Endothelial cell of umbilical vein (primary cell): ENCODE measurements at regions not wholly inside any gene's neighbourhood (a gene's known extent, or its start where the extent isn't known, plus 50 kb on each side); places are given as distances from the start of the nearest gene placed in this dataset.

Experiments
- BruUV-seq: library from RNA; stranded (reverse); fragments of 400-500 nt; replicated peaks from 2 replicates; lab custom pipeline; 2021; lab: Mats Ljungman, UMichigan
- CTCF ChIA-PET: fragments of 300-600, 350-600 bp; sonication (Branson Sonifier 250); formaldehyde crosslinking; loops from one replicate; lab custom pipeline; 2021; ENCODE audit warnings: antibody characterized with exemption, inconsistent platforms; lab: Charles Lee
- POLR2A ChIA-PET: fragments of 300-600, 350-600 bp; sonication (Branson Sonifier 250); formaldehyde crosslinking; loops from one replicate; lab custom pipeline; 2021; ENCODE audit warnings: antibody characterized with exemption, inconsistent platforms; lab: Charles Lee
- DNase-seq: peaks from one replicate; pipeline ENCODE4 v3.0.0-alpha.2; 2011; ENCODE audit warnings: low read depth, low spot score
- FAIRE-seq: peaks from 2 replicates; lab custom pipeline; 2011; peaks lifted over from hg19 to GRCh38; lab: Jason Lieb, UNC
- H2AFZ ChIP-seq: 2 replicates; pipeline ENCODE4 v1.6.0; 2012; ENCODE audit warnings: low read depth, low read length, control low read depth, inconsistent platforms
- H3K27ac ChIP-seq: 2 replicates; pipeline ENCODE4 v1.5.1; 2011; ENCODE audit warnings: low read depth, mild to moderate bottlenecking, control low read depth, low read length, moderate library complexity; ENCODE audit not compliant: insufficient read depth
- H3K27me3 ChIP-seq, 2 experiments: 2 replicates each; pipeline versions ENCODE4 v1.6.0 to v1.6.1; 2011; ENCODE audit warnings: low read length in 2 of 2, mixed read lengths in 1 of 2; ENCODE audit not compliant: control insufficient read depth in 2 of 2, insufficient read depth in 2 of 2
- H3K36me3 ChIP-seq, 2 experiments: 2 replicates in 1 of 2; 3 replicates in 1 of 2; pipeline ENCODE4 v1.5.1; 2011; ENCODE audit warnings: low read length in 2 of 2, mild to moderate bottlenecking in 1 of 2, moderate library complexity in 1 of 2; ENCODE audit not compliant: control insufficient read depth in 2 of 2, insufficient read depth in 2 of 2; ENCODE audit errors: extremely low read depth in 1 of 2
- H3K4me1 ChIP-seq: 3 replicates; pipeline ENCODE4 v1.5.1; 2011; ENCODE audit warnings: mild to moderate bottlenecking, low read length; ENCODE audit not compliant: control insufficient read depth, insufficient read depth; ENCODE audit errors: extremely low read depth
- H3K4me2 ChIP-seq: 2 replicates; pipeline ENCODE4 v1.6.1; 2011; ENCODE audit warnings: low read length, control low read depth, mixed read lengths; ENCODE audit not compliant: insufficient read depth
- H3K4me3 ChIP-seq, 3 experiments: fragments of 200-600 bp in 1 of 3; sonication (generic), shearing (Covaris generic) in 1 of 3; replicated peaks in 1 of 3; 2 replicates each; pipeline ENCODE4 v1.5.1; 2011 to 2016; ENCODE audit warnings: control low read depth in 3 of 3, low read length in 3 of 3, mild to moderate bottlenecking in 2 of 3, inconsistent platforms in 1 of 3, low read depth in 1 of 3, moderate library complexity in 1 of 3; ENCODE audit not compliant: insufficient read depth in 1 of 3
- H3K79me2 ChIP-seq: 2 replicates; pipeline ENCODE4 v1.6.0; 2012; ENCODE audit warnings: low read length, inconsistent platforms; ENCODE audit not compliant: control insufficient read depth, insufficient read depth
- H3K9ac ChIP-seq: replicated peaks from 2 replicates; pipeline ENCODE3; 2011; ENCODE audit warnings: low read length, control low read depth; ENCODE audit not compliant: insufficient read depth; ENCODE audit errors: extremely low read depth
- H3K9me1 ChIP-seq: replicated peaks from 3 replicates; pipeline ENCODE4 v1.6.0; 2011; ENCODE audit warnings: mild to moderate bottlenecking, low read length; ENCODE audit not compliant: control insufficient read depth, insufficient read depth; ENCODE audit errors: extremely low read depth
- H3K9me3 ChIP-seq: replicated peaks from 2 replicates; pipeline ENCODE4 v1.5.1; 2012; ENCODE audit warnings: low read length, inconsistent platforms; ENCODE audit not compliant: control insufficient read depth, insufficient read depth
- H4K20me1 ChIP-seq: replicated peaks from 2 replicates; pipeline ENCODE3; 2011; ENCODE audit warnings: mild to moderate bottlenecking, low read length; ENCODE audit not compliant: control insufficient read depth, insufficient read depth; ENCODE audit errors: extremely low read depth
- CTCF ChIP-seq, 2 donors: IDR thresholded peaks; 1 replicate in 1 of 2; 2 replicates in 1 of 2; pipeline ENCODE4 v1.5.1; 2011; ENCODE audit warnings: low read length in 2 of 2, mild to moderate bottlenecking in 2 of 2, moderate library complexity in 2 of 2, control low read depth in 1 of 2, inconsistent platforms in 1 of 2, low read depth in 1 of 2; ENCODE audit not compliant: insufficient read depth in 1 of 2; ENCODE audit errors: extremely low read depth in 1 of 2
- EZH2 ChIP-seq: IDR thresholded peaks from 2 replicates; pipeline ENCODE4 v1.6.1; 2012; ENCODE audit warnings: borderline replicate concordance, low read depth, mild to moderate bottlenecking, moderate library complexity, low read length, inconsistent platforms; ENCODE audit not compliant: severe bottlenecking
- GATA2 ChIP-seq: IDR thresholded peaks from 2 replicates; pipeline ENCODE4 v1.7.0; 2011; ENCODE audit warnings: low read depth, mild to moderate bottlenecking, moderate library complexity, mixed read lengths, low read length; ENCODE audit not compliant: insufficient read length, insufficient read depth
- MAX ChIP-seq: IDR thresholded peaks from 2 replicates; pipeline ENCODE4 v1.6.1; 2011; ENCODE audit not compliant: insufficient read depth, insufficient read length
- MYC ChIP-seq: IDR thresholded peaks from one replicate; pipeline ENCODE4 v1.6.1; 2011; ENCODE audit warnings: mild to moderate bottlenecking, low read depth, low read length
- dilution Hi-C: fragments of 300-500 bp; cut with MboI; formaldehyde crosslinking; loops from one replicate; pipeline ENCODE4 v1.15.0; 2019; ENCODE audit warnings: low sequenced_read_pairs; ENCODE audit not compliant: extremely low pct_ligation_motif_present
- intact Hi-C: fragments of 100-400 bp; cut with micrococcal nuclease; formaldehyde crosslinking; loops from one replicate; pipeline ENCODE4 v1.10.0; 2022

- DNase-seq (no peak), FAIRE-seq (no peak)
- no peaks in the 10 kb centered on the region for H3K4me1 ChIP-seq
- no peaks in the 10 kb centered on the region for H3K9me1 ChIP-seq
- ChIA-PET CTCF (no interaction called here), POLR2A (no interaction called here)
- H3K4me2 ChIP-seq, result no peak overlapping the region
- no peaks in the 10 kb centered on the region for H4K20me1 ChIP-seq
- dilution Hi-C loops (no loop called here), intact Hi-C loops (no loop called here)
- H3K9ac ChIP-seq, result no peak overlapping the region
- H3K36me3 ChIP-seq, result no peaks in the 10 kb centered on the region
- no TSS peak for BruUV-seq
- H3K79me2 ChIP-seq, result no peaks in the 10 kb centered on the region
- no peaks in the 10 kb centered on the region for H3K27me3 ChIP-seq
- H3K27ac ChIP-seq, result no peak overlapping the region
- no peak overlapping the region for H3K4me3 ChIP-seq
- no peaks in the 10 kb centered on the region for H3K9me3 ChIP-seq
- TF ChIP-seq MAX, result no peak
- no peak for TF ChIP-seq GATA2
- H2AFZ ChIP-seq, result no peak overlapping the region
Measured at GRCh38 chr4:11081006-11081405, 347.7 kb downstream of the HS3ST1 start.

GRCh38 chr4:11079171-11079570 is 349.5 kb downstream of the HS3ST1 start:
- dilution Hi-C loops, result no loop called here
- DNase-seq, result no peak
- Histone ChIP-seq H3K4me1 (no peaks in the 10 kb centered on the region), H2AFZ (no peak overlapping the region), H3K9me1 (no peaks in the 10 kb centered on the region), H3K9me3 (no peaks in the 10 kb centered on the region), H4K20me1 (no peaks in the 10 kb centered on the region), H3K27ac (no peak overlapping the region), H3K27me3 (no peaks in the 10 kb centered on the region), H3K79me2 (no peaks in the 10 kb centered on the region), H3K4me3 (no peak overlapping the region), H3K4me2 (no peak overlapping the region), H3K36me3 (no peaks in the 10 kb centered on the region), H3K9ac (no peak overlapping the region)
- TF ChIP-seq MYC (no peak), CTCF (IDR thresholded peaks at IDR 0.05; ENCODE audit: extremely low read depth in 1 of 2, insufficient read depth in 1 of 2, low read depth in 1 of 2, low read length in 2 of 2) (no peak), GATA2 (no peak), EZH2 (no peak), MAX (no peak)
- BruUV-seq, result no TSS peak
- ChIA-PET CTCF (no interaction called here), POLR2A (no interaction called here)
- intact Hi-C loops, result no loop called here
- no peak for FAIRE-seq
